ENCODE measurements at regions not wholly inside any gene's neighbourhood (a gene's known extent, or its start where the extent isn't known, plus 50 kb on each side); places are given as distances from the start of the nearest gene placed in this dataset.

DNA sequence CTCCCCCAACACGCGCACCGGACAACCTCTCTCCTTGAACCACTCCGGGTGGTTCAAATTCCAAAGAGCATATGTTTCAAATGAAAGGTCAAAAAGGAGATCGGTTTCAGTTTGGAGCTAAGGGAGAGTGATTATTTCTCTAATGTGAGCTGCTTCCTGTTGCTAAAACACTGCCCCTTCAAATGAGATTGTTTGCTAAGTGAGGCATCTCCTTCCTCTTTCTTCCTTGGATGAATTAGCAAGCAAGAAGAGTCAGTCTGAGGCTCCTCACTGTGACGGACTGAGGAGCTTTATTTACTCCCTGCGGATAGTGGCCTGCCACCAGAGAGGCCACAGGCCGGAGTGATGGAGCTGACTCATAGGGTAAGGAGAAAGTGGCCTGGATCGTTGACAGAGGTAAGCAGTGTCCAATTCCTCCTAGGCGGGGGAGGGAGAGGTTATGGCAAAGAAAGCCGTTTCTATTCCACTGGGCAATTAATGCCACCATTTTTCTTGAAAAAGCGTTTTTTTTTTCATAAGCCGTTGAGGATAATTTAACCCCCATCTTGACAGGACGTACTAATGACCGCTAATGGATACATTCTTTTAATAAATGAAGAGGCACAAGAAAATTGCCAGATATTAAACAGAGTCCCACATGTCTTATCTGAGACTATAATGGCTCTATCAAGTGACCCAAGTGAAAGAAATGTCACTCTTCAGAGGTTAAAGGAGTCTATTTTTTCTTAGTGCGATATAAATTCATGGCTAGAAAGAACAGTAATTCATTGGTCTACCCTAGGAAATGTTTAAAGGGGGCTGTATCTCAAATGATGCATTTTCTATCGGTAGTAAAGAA lies 167.0 kb upstream of the ANKRD28 start:
- no peak overlapping the region for H3K4me3 ChIP-seq (ENCODE audit: low read length in 3 of 3)
- peak in 4 of 5 donors; percentile 64 to 88 (median 78) for DNase-seq
- H3K27ac ChIP-seq (ENCODE audit: low read depth in 2 of 2, low read length in 2 of 2) = no peak overlapping the region
- no peaks in the 10 kb centered on the region for H3K9me3 ChIP-seq (ENCODE audit: control insufficient read depth in 2 of 3, insufficient read depth in 1 of 3, low read length in 3 of 3)
- H3K36me3 ChIP-seq (ENCODE audit: control insufficient read depth in 2 of 3, insufficient read depth in 3 of 3, low read length in 3 of 3) = no peaks in the 10 kb centered on the region
- no peaks in the 10 kb centered on the region for H3K4me1 ChIP-seq (ENCODE audit: control insufficient read depth in 2 of 3, insufficient read depth in 2 of 3, low read depth in 1 of 3, low read length in 3 of 3)
- TF ChIP-seq, protein P1, sequence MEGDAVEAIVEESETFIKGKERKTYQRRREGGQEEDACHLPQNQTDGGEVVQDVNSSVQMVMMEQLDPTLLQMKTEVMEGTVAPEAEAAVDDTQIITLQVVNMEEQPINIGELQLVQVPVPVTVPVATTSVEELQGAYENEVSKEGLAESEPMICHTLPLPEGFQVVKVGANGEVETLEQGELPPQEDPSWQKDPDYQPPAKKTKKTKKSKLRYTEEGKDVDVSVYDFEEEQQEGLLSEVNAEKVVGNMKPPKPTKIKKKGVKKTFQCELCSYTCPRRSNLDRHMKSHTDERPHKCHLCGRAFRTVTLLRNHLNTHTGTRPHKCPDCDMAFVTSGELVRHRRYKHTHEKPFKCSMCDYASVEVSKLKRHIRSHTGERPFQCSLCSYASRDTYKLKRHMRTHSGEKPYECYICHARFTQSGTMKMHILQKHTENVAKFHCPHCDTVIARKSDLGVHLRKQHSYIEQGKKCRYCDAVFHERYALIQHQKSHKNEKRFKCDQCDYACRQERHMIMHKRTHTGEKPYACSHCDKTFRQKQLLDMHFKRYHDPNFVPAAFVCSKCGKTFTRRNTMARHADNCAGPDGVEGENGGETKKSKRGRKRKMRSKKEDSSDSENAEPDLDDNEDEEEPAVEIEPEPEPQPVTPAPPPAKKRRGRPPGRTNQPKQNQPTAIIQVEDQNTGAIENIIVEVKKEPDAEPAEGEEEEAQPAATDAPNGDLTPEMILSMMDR (IDR thresholded peaks at IDR 0.05; ENCODE audit: borderline replicate concordance, extremely low read depth, insufficient read depth) = no peak
- no peaks in the 10 kb centered on the region for H3K27me3 ChIP-seq (ENCODE audit: control insufficient read depth, insufficient read depth, low read length)
- no peak for FAIRE-seq
- intact Hi-C loops (cut with DNase I) = no loop called here
- H3K9ac ChIP-seq (ENCODE audit: low read length in 3 of 3) = no peak overlapping the region

DNA sequence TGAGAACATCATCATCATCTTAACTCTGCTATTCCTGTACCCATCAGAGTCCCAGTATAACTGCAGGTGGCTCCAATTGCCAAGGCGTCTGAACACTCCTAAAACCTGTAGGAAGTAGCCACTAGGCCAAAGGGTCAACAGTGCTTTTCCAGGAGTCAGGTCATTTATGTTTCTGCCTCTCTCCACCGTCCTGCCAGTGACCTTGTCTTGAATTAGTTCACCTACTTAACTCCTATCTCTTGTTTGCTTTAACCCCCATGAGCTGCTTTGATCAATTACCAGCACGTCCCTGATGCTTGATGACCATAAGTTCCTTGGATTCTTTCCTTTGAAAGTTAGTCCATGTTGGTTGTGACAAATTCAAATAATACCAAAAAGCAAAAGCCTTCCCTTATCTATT lies 169.8 kb upstream of the ANKRD28 start:
- Histone ChIP-seq H3K36me3 (ENCODE audit: control insufficient read depth in 2 of 3, insufficient read depth in 3 of 3, low read length in 3 of 3) (no peaks in the 10 kb centered on the region), H3K4me3 (ENCODE audit: low read length in 3 of 3) (no peak overlapping the region), H3K9ac (ENCODE audit: low read length in 3 of 3) (no peak overlapping the region), H3K4me1 (ENCODE audit: control insufficient read depth in 2 of 3, insufficient read depth in 2 of 3, low read depth in 1 of 3, low read length in 3 of 3) (no peaks in the 10 kb centered on the region), H3K27ac (ENCODE audit: low read depth in 2 of 2, low read length in 2 of 2) (no peak overlapping the region), H3K27me3 (ENCODE audit: control insufficient read depth, insufficient read depth, low read length) (no peaks in the 10 kb centered on the region), H3K9me3 (ENCODE audit: control insufficient read depth in 2 of 3, insufficient read depth in 1 of 3, low read length in 3 of 3) (no peaks in the 10 kb centered on the region)
- intact Hi-C loops (cut with DNase I) = no loop called here
- no peak for FAIRE-seq
- TF ChIP-seq, protein P1 (IDR thresholded peaks at IDR 0.05; ENCODE audit: borderline replicate concordance, extremely low read depth, insufficient read depth) = no peak
- DNase-seq = no peak

DNA sequence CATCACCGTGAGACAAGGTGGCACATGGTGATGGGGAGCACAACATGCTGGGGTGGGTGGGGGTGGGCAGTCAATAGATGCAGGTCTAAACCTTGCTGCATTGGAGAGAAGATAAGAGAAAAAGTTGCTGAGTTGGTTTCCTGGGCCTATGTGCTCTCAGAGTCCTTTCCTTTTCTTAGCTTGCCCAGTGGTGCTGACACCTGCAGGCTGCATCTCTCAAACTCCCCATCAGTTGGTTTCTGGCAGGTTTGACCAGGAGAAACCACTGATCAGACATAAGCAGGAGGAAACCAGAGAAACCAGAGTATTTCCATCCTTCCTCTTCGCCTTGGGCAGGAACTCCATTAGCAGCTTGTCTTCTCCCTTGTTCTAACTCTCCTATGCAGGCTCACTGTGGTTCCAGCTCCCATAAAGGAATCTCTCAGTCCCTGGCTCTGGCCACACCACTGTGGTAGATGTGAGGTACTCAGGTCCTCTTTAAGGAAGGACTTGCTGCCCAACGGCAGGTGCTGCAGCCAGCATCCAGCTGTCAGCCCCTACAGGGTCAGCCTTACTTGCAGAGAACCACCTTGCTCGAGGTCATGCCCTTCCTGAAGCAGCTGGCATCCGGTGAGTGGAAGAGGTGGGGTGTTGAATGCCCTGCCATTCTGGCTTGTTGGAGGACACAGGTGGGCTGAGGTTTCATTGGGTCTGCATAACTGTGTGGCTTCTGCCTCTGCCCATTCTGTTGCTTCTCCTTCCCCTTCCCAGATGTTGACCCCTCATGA lies 172.3 kb upstream of the ANKRD28 start:
- FAIRE-seq (no peak), DNase-seq (no peak)
- Histone ChIP-seq H3K27me3 (ENCODE audit: control insufficient read depth, insufficient read depth, low read length) (no peaks in the 10 kb centered on the region), H3K36me3 (ENCODE audit: control insufficient read depth in 2 of 3, insufficient read depth in 3 of 3, low read length in 3 of 3) (no peaks in the 10 kb centered on the region), H3K9me3 (ENCODE audit: control insufficient read depth in 2 of 3, insufficient read depth in 1 of 3, low read length in 3 of 3) (no peaks in the 10 kb centered on the region), H3K27ac (ENCODE audit: low read depth in 2 of 2, low read length in 2 of 2) (no peak overlapping the region), H3K4me3 (ENCODE audit: low read length in 3 of 3) (no peak overlapping the region), H3K9ac (ENCODE audit: low read length in 3 of 3) (no peak overlapping the region), H3K4me1 (ENCODE audit: control insufficient read depth in 2 of 3, insufficient read depth in 2 of 3, low read depth in 1 of 3, low read length in 3 of 3) (no peaks in the 10 kb centered on the region)
- TF ChIP-seq, protein P1 (IDR thresholded peaks at IDR 0.05; ENCODE audit: borderline replicate concordance, extremely low read depth, insufficient read depth) = no peak
- intact Hi-C loops (cut with DNase I) = no loop called here

Measured in kidney (tissue), 13 donors.